ENCODE measurements at regions not wholly inside any gene's neighbourhood (a gene's known extent, or its start where the extent isn't known, plus 50 kb on each side); places are given as distances from the start of the nearest gene placed in this dataset.

GRCh38 chr9:80410106-80410505 lies 838.3 kb downstream of the TLE4 start:
- TF ChIP-seq CTCF (IDR thresholded peaks at IDR 0.05) (no peak), POLR2A (IDR thresholded peaks at IDR 0.05; ENCODE audit: low read depth) (no peak)
